GM23248 (cell line): ENCODE measurements at regions not wholly inside any gene's neighbourhood (a gene's known extent, or its start where the extent isn't known, plus 50 kb on each side); places are given as distances from the start of the nearest gene placed in this dataset.

Source experiments
- DNase-seq: peaks from one replicate; pipeline ENCODE4 v3.0.0-alpha.2; 2015
- H2AFZ ChIP-seq: fragments of 200-600 bp; sonication (generic); 2 replicates; pipeline ENCODE4 v1.6.1; 2016; ENCODE audit warnings: antibody characterized with exemption
- H3F3A ChIP-seq: fragments of 200-600 bp; sonication (generic); 2 replicates; pipeline ENCODE4 v1.6.1; 2016; ENCODE audit warnings: mild to moderate bottlenecking, antibody characterized with exemption, mixed run types; ENCODE audit not compliant: insufficient read depth
- H3K27ac ChIP-seq: fragments of 200-600 bp; sonication (generic); 2 replicates; pipeline ENCODE4 v1.5.1; 2016; ENCODE audit warnings: mild to moderate bottlenecking
- H3K27me3 ChIP-seq: fragments of 200-600 bp; sonication (generic); replicated peaks from 2 replicates; pipeline ENCODE4 v1.6.1; 2016; ENCODE audit warnings: mild to moderate bottlenecking; ENCODE audit not compliant: insufficient read depth
- H3K36me3 ChIP-seq: fragments of 200-600 bp; sonication (generic); 2 replicates; pipeline ENCODE4 v1.6.1; 2016; ENCODE audit warnings: low read depth, mild to moderate bottlenecking
- H3K4me1 ChIP-seq: fragments of 200-600 bp; sonication (generic); 2 replicates; pipeline ENCODE4 v1.6.1; 2016; ENCODE audit warnings: mild to moderate bottlenecking; ENCODE audit not compliant: insufficient read depth
- H3K4me2 ChIP-seq: fragments of 200-600 bp; sonication (generic); one replicate; pipeline ENCODE4 v1.6.1; 2016; ENCODE audit warnings: mild to moderate bottlenecking; ENCODE audit not compliant: unreplicated experiment
- H3K4me3 ChIP-seq: fragments of 200-600 bp; sonication (generic); 2 replicates; pipeline ENCODE4 v1.5.1; 2016; ENCODE audit warnings: mild to moderate bottlenecking
- H3K79me2 ChIP-seq: fragments of 200-600 bp; sonication (generic); 2 replicates; pipeline ENCODE4 v1.6.1; 2016; ENCODE audit warnings: mild to moderate bottlenecking; ENCODE audit not compliant: insufficient read depth
- H3K9ac ChIP-seq: fragments of 200-600 bp; sonication (generic); 2 replicates; pipeline ENCODE4 v1.6.1; 2016; ENCODE audit warnings: mild to moderate bottlenecking
- H3K9me2 ChIP-seq: fragments of 200-600 bp; sonication (generic); 2 replicates; pipeline ENCODE4 v1.6.1; 2016; ENCODE audit warnings: mixed run types, mild to moderate bottlenecking, moderate library complexity; ENCODE audit not compliant: insufficient read depth
- H3K9me3 ChIP-seq: fragments of 200-600 bp; sonication (generic); one replicate; pipeline ENCODE4 v1.6.1; 2017; ENCODE audit warnings: low read depth
- H4K20me1 ChIP-seq: fragments of 200-600 bp; sonication (generic); 2 replicates; pipeline ENCODE4 v1.6.0; 2016; ENCODE audit not compliant: insufficient read depth
- EZH2 ChIP-seq: fragments of 200-600 bp; sonication (generic); IDR thresholded peaks from 2 replicates; pipeline ENCODE4 v1.6.1; 2018; ENCODE audit warnings: antibody characterized with exemption, mild to moderate bottlenecking; ENCODE audit not compliant: insufficient read depth, poor library complexity, severe bottlenecking
- EZH2phosphoT487 ChIP-seq: fragments of 200-600 bp; sonication (generic); IDR thresholded peaks from 2 replicates; pipeline ENCODE4 v1.6.1; 2018; ENCODE audit warnings: antibody characterized with exemption, moderate library complexity, mild to moderate bottlenecking, low read depth; ENCODE audit not compliant: insufficient read depth
- WGBS, 2 experiments: methylation state at CpG; one replicate each; pipeline ENCODE4 v1.1.6; 2015 to 2017; ENCODE audit warnings: low lambda C conversion rate in 2 of 2, low coverage in 1 of 2; ENCODE audit errors: missing lambda C conversion rate in 2 of 2; 5-methylcytosine and 5-hydroxymethylcytosine counted together
- in situ Hi-C: fragments of 300-500 bp; cut with MboI; formaldehyde crosslinking; loops from 2 replicates; pipeline ENCODE4 v1.15.0; 2020

DNA sequence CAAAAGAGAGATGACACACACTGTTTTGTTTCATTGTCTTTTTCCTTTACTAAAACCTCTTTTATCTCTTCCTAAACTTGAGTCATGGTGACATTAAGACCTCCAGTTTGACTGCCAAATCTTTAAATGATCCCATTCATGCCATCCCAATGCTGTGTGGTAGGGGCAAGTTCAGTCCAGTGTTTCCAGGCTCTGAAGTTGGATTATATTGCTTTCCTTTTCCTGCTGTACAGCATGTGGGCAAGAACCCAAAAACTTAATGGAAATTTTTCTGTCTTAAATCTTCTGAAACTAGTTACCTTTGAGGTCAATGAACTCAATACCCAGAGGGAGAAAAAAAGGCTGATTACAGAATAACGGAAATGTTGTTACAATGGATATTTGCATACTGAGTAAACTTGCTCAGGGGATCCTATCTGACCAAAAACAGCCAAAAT lies 187.1 kb upstream of the FAR2 start:
- Histone ChIP-seq H3K79me2 (no peaks in the 10 kb centered on the region), H3K9ac (no peak overlapping the region), H3K4me3 (no peak overlapping the region), H3K36me3 (no peaks in the 10 kb centered on the region), H3K4me2 (no peak overlapping the region), H3K27ac (no peak overlapping the region), H3K9me2 (no peaks in the 10 kb centered on the region), H3F3A (0 out of 2 replicates have a peak, but pooled peaks cover 7% of the 10 kb centered on the region), H3K4me1 (peaks cover 19% of the 10 kb centered on the region), H2AFZ (no peak overlapping the region), H4K20me1 (no peaks in the 10 kb centered on the region), H3K27me3 (no peaks in the 10 kb centered on the region), H3K9me3 (no peaks in the 10 kb centered on the region)
- no peak for DNase-seq
- in situ Hi-C loops, result no loop called here
- no peak for TF ChIP-seq EZH2phosphoT487
- TF ChIP-seq EZH2, result no peak
- WGBS, 2 experiments, result 89 to 100% methylated on average over 1 of the region's 1 CpG

DNA sequence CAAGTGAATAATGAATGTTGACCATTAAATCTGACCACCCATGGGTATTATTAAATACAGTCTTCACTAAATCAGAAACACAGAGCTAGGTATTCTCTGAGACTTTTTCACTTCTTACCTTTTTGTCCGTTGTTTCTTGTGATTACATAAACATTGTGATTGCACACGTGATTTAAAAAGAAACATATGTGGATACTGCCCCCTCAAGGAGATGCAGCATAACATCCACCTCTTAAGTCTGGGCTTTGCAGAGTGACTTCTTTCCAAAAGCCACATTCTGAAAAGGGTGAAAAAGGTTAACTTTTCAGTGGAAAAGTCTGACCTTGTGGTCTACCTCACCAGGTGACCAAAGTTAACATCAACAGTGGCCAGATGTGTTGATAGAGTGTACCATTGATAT lies 185.5 kb upstream of the FAR2 start:
- H3F3A ChIP-seq, result 0 out of 2 replicates have a peak, but pooled peaks cover 7% of the 10 kb centered on the region

GRCh38 chr12:28966046-28966780 lies 182.9 kb upstream of the FAR2 start:
- in situ Hi-C loops, result no loop called here
- TF ChIP-seq EZH2phosphoT487, result no peak
- no peak for TF ChIP-seq EZH2

More for the DNA sequence above, 185.5 kb upstream of the FAR2 start:
- Histone ChIP-seq H2AFZ (no peak overlapping the region), H4K20me1 (no peaks in the 10 kb centered on the region), H3K27me3 (no peaks in the 10 kb centered on the region), H3K36me3 (no peaks in the 10 kb centered on the region), H3K4me2 (peak overlapping the region; percentile 52), H3K9me2 (no peaks in the 10 kb centered on the region), H3K9ac (no peak overlapping the region), H3K4me1 (peaks cover 17% of the 10 kb centered on the region), H3K27ac (no peak overlapping the region), H3K9me3 (no peaks in the 10 kb centered on the region), H3K79me2 (no peaks in the 10 kb centered on the region), H3K4me3 (no peak overlapping the region)
- DNase-seq, result peak; percentile 66
- TF ChIP-seq EZH2phosphoT487, result no peak
- TF ChIP-seq EZH2, result no peak
- WGBS, 2 experiments, result 11 to 29% methylated on average over 2 of the region's 2 CpGs
- in situ Hi-C loops, result no loop called here

DNA sequence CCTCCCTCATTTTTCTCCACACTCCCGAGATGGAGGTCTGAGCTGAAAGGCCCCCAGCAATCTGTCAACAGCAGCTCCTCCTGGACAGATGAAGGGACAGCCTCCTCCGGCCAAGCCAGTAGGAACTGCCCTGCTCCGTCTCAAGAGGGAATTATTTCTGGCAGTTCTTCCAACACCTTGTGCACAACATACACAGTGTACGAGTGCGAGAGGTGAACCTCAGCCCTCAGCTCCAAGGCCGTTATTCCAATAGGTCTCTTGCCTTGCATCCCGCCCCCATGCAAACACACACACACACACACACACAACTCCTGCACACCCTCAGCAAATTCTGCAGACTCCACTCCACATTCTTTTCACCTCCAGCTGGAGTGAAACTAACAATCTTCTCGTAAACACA lies 181.7 kb upstream of the FAR2 start:
- H3K27ac ChIP-seq, result no peak overlapping the region
- no peaks in the 10 kb centered on the region for H3K79me2 ChIP-seq
- H3K9me3 ChIP-seq, result no peaks in the 10 kb centered on the region
- no peak overlapping the region for H3K4me2 ChIP-seq
- 88 to 90% methylated on average over 8 of the region's 8 CpGs for WGBS, 2 experiments
- H3K27me3 ChIP-seq, result no peaks in the 10 kb centered on the region
- TF ChIP-seq EZH2phosphoT487, result no peak
- TF ChIP-seq EZH2, result no peak
- H3F3A ChIP-seq, result no peaks in the 10 kb centered on the region
- no peak overlapping the region for H2AFZ ChIP-seq
- H3K36me3 ChIP-seq, result no peaks in the 10 kb centered on the region
- no peaks in the 10 kb centered on the region for H3K4me1 ChIP-seq
- H3K9me2 ChIP-seq, result no peaks in the 10 kb centered on the region
- no peak overlapping the region for H3K4me3 ChIP-seq
- no peaks in the 10 kb centered on the region for H4K20me1 ChIP-seq
- DNase-seq, result no peak
- in situ Hi-C loops, result no loop called here
- no peak overlapping the region for H3K9ac ChIP-seq

More at GRCh38 chr12:28966046-28966780, 182.9 kb upstream of the FAR2 start:
- Histone ChIP-seq H3K4me3 (no peak overlapping the region), H4K20me1 (no peaks in the 10 kb centered on the region), H3K9ac (no peak overlapping the region), H3K9me2 (no peaks in the 10 kb centered on the region), H3K36me3 (no peaks in the 10 kb centered on the region), H3F3A (no peaks in the 10 kb centered on the region), H3K27ac (no peak overlapping the region), H3K79me2 (no peaks in the 10 kb centered on the region), H3K9me3 (no peaks in the 10 kb centered on the region), H2AFZ (no peak overlapping the region), H3K4me1 (peaks cover 5% of the 10 kb centered on the region; the same call in 1 of the 2 replicates), H3K27me3 (no peaks in the 10 kb centered on the region), H3K4me2 (no peak overlapping the region)
- WGBS, 2 experiments, result 65 to 71% methylated on average over 3 of the region's 3 CpGs
- DNase-seq, result no peak
